Chondrocyte (in vitro differentiated cells): ENCODE measurements at regions not wholly inside any gene's neighbourhood (a gene's known extent, or its start where the extent isn't known, plus 50 kb on each side); places are given as distances from the start of the nearest gene placed in this dataset.

Source experiments
- DNase-seq: peaks from one replicate; pipeline ENCODE4 v3.0.0; 2021; ENCODE audit warnings: mixed read lengths, low spot score
- H3K27ac Mint-ChIP-seq: one replicate; pipeline ENCODE4 v1.8.0; 2021; ENCODE audit warnings: mild to moderate bottlenecking, moderate library complexity, mixed read lengths; ENCODE audit not compliant: unreplicated experiment
- H3K27me3 Mint-ChIP-seq: 2 replicates; pipeline ENCODE4 v1.8.0; 2021; ENCODE audit warnings: low read depth, mixed read lengths
- H3K36me3 Mint-ChIP-seq: 2 replicates; pipeline ENCODE4 v1.8.0; 2021; ENCODE audit warnings: low read depth, mixed read lengths
- H3K4me1 Mint-ChIP-seq: 2 replicates; pipeline ENCODE4 v1.8.0; 2021; ENCODE audit warnings: low read depth, mild to moderate bottlenecking, mixed read lengths
- H3K4me3 Mint-ChIP-seq: one replicate; pipeline ENCODE4 v1.8.0; 2021; ENCODE audit warnings: mild to moderate bottlenecking, moderate library complexity, mixed read lengths; ENCODE audit not compliant: unreplicated experiment
- H3K9me3 Mint-ChIP-seq: 2 replicates; pipeline ENCODE4 v1.8.0; 2021; ENCODE audit warnings: low read depth, mixed read lengths
- CTCF ChIP-seq: fragments of 200-600 bp; sonication (generic); IDR thresholded peaks from 2 replicates; pipeline ENCODE4 v1.5.0; 2021; ENCODE audit warnings: antibody characterized with exemption, mild to moderate bottlenecking, moderate library complexity

GRCh38 chr13:38566023-38566422, 120.9 kb upstream of the FREM2 start:
- Mint-ChIP-seq H3K9me3 (peaks cover 14% of the 10 kb centered on the region), H3K4me3 (no peak overlapping the region), H3K36me3 (no peaks in the 10 kb centered on the region), H3K27me3 (peaks cover 11% of the 10 kb centered on the region), H3K4me1 (no peaks in the 10 kb centered on the region), H3K27ac (no peak overlapping the region)
- DNase-seq, result no peak
- TF ChIP-seq CTCF, result no peak

- no peak for TF ChIP-seq CTCF
- no peak for DNase-seq
- Mint-ChIP-seq H3K9me3 (peaks cover 16% of the 10 kb centered on the region), H3K4me1 (no peaks in the 10 kb centered on the region), H3K27me3 (peaks cover 12% of the 10 kb centered on the region), H3K4me3 (no peak overlapping the region), H3K36me3 (no peaks in the 10 kb centered on the region), H3K27ac (no peak overlapping the region)
Measured at GRCh38 chr13:38566519-38566918, 120.4 kb upstream of the FREM2 start.

GRCh38 chr13:38570706-38571105, 116.2 kb upstream of the FREM2 start:
- Mint-ChIP-seq H3K27me3 (peaks cover 11% of the 10 kb centered on the region), H3K4me3 (no peak overlapping the region), H3K9me3 (peaks cover 17% of the 10 kb centered on the region), H3K4me1 (no peaks in the 10 kb centered on the region), H3K27ac (no peak overlapping the region), H3K36me3 (no peaks in the 10 kb centered on the region)
- DNase-seq, result no peak
- no peak for TF ChIP-seq CTCF

GRCh38 chr13:38575427-38575826, 111.5 kb upstream of the FREM2 start:
- Mint-ChIP-seq H3K36me3 (no peaks in the 10 kb centered on the region), H3K4me3 (no peak overlapping the region), H3K9me3 (peaks cover 9% of the 10 kb centered on the region)

GRCh38 chr13:38577048-38577447, 109.8 kb upstream of the FREM2 start:
- DNase-seq, result no peak

More at GRCh38 chr13:38575427-38575826, 111.5 kb upstream of the FREM2 start:
- DNase-seq, result no peak
- TF ChIP-seq CTCF, result no peak
- no peak overlapping the region for H3K27ac Mint-ChIP-seq
- peaks cover 6% of the 10 kb centered on the region for H3K27me3 Mint-ChIP-seq
- H3K4me1 Mint-ChIP-seq, result no peaks in the 10 kb centered on the region

More at GRCh38 chr13:38577048-38577447, 109.8 kb upstream of the FREM2 start:
- H3K27ac Mint-ChIP-seq, result no peak overlapping the region
- no peaks in the 10 kb centered on the region for H3K4me1 Mint-ChIP-seq
- TF ChIP-seq CTCF, result no peak
- H3K9me3 Mint-ChIP-seq, result no peaks in the 10 kb centered on the region
- H3K36me3 Mint-ChIP-seq, result no peaks in the 10 kb centered on the region
- H3K4me3 Mint-ChIP-seq, result no peak overlapping the region
- no peaks in the 10 kb centered on the region for H3K27me3 Mint-ChIP-seq
